OCI-LY1 (cell line): ENCODE measurements at regions not wholly inside any gene's neighbourhood (a gene's known extent, or its start where the extent isn't known, plus 50 kb on each side); places are given as distances from the start of the nearest gene placed in this dataset.
"Not testable (repeated sequence)": the region's sequence is repeated elsewhere in the genome, so short reads cannot be mapped to it uniquely, and the experiment has no call there.

Source experiments
- H2AFZ ChIP-seq: fragments of 200-600 bp; sonication (generic), shearing (Covaris generic); 2 replicates; pipeline ENCODE4 v1.6.0; 2014; ENCODE audit warnings: antibody characterized with exemption, mild to moderate bottlenecking, low read length
- H3F3A ChIP-seq: fragments of 200-600 bp; sonication (generic), shearing (Covaris generic); 2 replicates; pipeline ENCODE4 v1.6.0; 2014; ENCODE audit warnings: mild to moderate bottlenecking, antibody characterized with exemption, low read length, moderate library complexity; ENCODE audit not compliant: insufficient read depth
- H3K27ac ChIP-seq: fragments of 200-600 bp; sonication (generic); 2 replicates; pipeline ENCODE4 v1.5.1; 2014; ENCODE audit warnings: low read length, mixed run types, mild to moderate bottlenecking, low read depth; ENCODE audit not compliant: poor library complexity, severe bottlenecking
- H3K27me3 ChIP-seq: fragments of 200-600 bp; sonication (generic); 2 replicates; pipeline ENCODE4 v1.6.0; 2014; ENCODE audit warnings: antibody characterized with exemption, mild to moderate bottlenecking, low read length, moderate library complexity; ENCODE audit not compliant: insufficient read depth
- H3K36me3 ChIP-seq: fragments of 200-600 bp; sonication (generic); 2 replicates; pipeline ENCODE4 v1.6.1; 2014; ENCODE audit warnings: mild to moderate bottlenecking, antibody characterized with exemption, low read length, moderate library complexity, mixed read lengths; ENCODE audit not compliant: insufficient read depth
- H3K4me1 ChIP-seq: fragments of 200-600 bp; sonication (generic); 2 replicates; pipeline ENCODE4 v1.5.1; 2014; ENCODE audit warnings: mild to moderate bottlenecking, low read length, moderate library complexity; ENCODE audit not compliant: insufficient read depth, severe bottlenecking
- H3K4me2 ChIP-seq: fragments of 200-600 bp; sonication (generic), shearing (Covaris generic); 2 replicates; pipeline ENCODE4 v1.6.1; 2014; ENCODE audit warnings: low read length
- H3K4me3 ChIP-seq: fragments of 200-600 bp; sonication (generic); 2 replicates; pipeline ENCODE4 v1.5.1; 2014; ENCODE audit warnings: low read length, low read depth, mild to moderate bottlenecking, mixed read lengths; ENCODE audit not compliant: poor library complexity, severe bottlenecking
- H3K79me2 ChIP-seq: fragments of 200-600 bp; shearing (Covaris generic); 2 replicates; pipeline ENCODE4 v1.6.1; 2016; ENCODE audit warnings: mixed run types, low read length, mixed read lengths; ENCODE audit not compliant: insufficient read depth
- H3K9ac ChIP-seq: fragments of 200-600 bp; sonication (generic), shearing (Covaris generic); 2 replicates; pipeline ENCODE4 v1.6.1; 2014; ENCODE audit warnings: mild to moderate bottlenecking, low read length, mixed read lengths
- H3K9me2 ChIP-seq: fragments of 200-600 bp; sonication (generic), shearing (Covaris generic); 2 replicates; pipeline ENCODE4 v1.6.1; 2014; ENCODE audit warnings: low read depth, mild to moderate bottlenecking, low read length, mixed read lengths
- H3K9me3 ChIP-seq: fragments of 200-600 bp; shearing (Covaris generic); 2 replicates; pipeline ENCODE4 v1.6.1; 2014; ENCODE audit warnings: low read length, mixed read lengths
- H4K20me1 ChIP-seq: fragments of 200-600 bp; sonication (generic), shearing (Covaris generic); 2 replicates; pipeline ENCODE4 v1.6.0; 2016; ENCODE audit warnings: mild to moderate bottlenecking, low read length; ENCODE audit not compliant: insufficient read depth
- EZH2 ChIP-seq: fragments of 200-600 bp; sonication (generic), shearing (Covaris generic); IDR thresholded peaks from 2 replicates; pipeline ENCODE4 v1.8.0; 2017; ENCODE audit warnings: borderline replicate concordance, mixed run types, mild to moderate bottlenecking, antibody characterized with exemption, low read length, moderate library complexity, mixed read lengths
- TF ChIP-seq, protein P1 (sequence below): fragments of 200-600 bp; sonication (generic), shearing (Covaris generic); IDR thresholded peaks from 2 replicates; pipeline ENCODE4 v1.5.1; 2017; ENCODE audit warnings: mild to moderate bottlenecking, antibody characterized with exemption, low read length, moderate library complexity, mixed read lengths

- 0 out of 2 replicates have a peak, but pooled peaks cover 3% of the 10 kb centered on the region for H3K27me3 ChIP-seq
- no peaks in the 10 kb centered on the region for H3F3A ChIP-seq
- H3K36me3 ChIP-seq: no peaks in the 10 kb centered on the region
- no peak overlapping the region for H2AFZ ChIP-seq
- no peak for TF ChIP-seq EZH2
- TF ChIP-seq, protein P1, sequence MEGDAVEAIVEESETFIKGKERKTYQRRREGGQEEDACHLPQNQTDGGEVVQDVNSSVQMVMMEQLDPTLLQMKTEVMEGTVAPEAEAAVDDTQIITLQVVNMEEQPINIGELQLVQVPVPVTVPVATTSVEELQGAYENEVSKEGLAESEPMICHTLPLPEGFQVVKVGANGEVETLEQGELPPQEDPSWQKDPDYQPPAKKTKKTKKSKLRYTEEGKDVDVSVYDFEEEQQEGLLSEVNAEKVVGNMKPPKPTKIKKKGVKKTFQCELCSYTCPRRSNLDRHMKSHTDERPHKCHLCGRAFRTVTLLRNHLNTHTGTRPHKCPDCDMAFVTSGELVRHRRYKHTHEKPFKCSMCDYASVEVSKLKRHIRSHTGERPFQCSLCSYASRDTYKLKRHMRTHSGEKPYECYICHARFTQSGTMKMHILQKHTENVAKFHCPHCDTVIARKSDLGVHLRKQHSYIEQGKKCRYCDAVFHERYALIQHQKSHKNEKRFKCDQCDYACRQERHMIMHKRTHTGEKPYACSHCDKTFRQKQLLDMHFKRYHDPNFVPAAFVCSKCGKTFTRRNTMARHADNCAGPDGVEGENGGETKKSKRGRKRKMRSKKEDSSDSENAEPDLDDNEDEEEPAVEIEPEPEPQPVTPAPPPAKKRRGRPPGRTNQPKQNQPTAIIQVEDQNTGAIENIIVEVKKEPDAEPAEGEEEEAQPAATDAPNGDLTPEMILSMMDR: no peak
- H3K4me3 ChIP-seq: no peak overlapping the region
- H3K9me3 ChIP-seq: no peaks in the 10 kb centered on the region
- H3K4me1 ChIP-seq: no peaks in the 10 kb centered on the region
- H3K9ac ChIP-seq: no peak overlapping the region
- H3K9me2 ChIP-seq: no peaks in the 10 kb centered on the region
- no peak overlapping the region for H3K27ac ChIP-seq
- H3K4me2 ChIP-seq: no peak overlapping the region
- H4K20me1 ChIP-seq: no peaks in the 10 kb centered on the region
- H3K79me2 ChIP-seq: no peaks in the 10 kb centered on the region
Observed at GRCh38 chr1:112826217-112826944, 111.2 kb upstream of the PPM1J start.

- H3F3A ChIP-seq, H4K20me1 ChIP-seq, H3K27me3 ChIP-seq, H3K9me2 ChIP-seq, H3K4me1 ChIP-seq, H3K9ac ChIP-seq, H3K36me3 ChIP-seq, H3K9me3 ChIP-seq, H3K4me2 ChIP-seq, H2AFZ ChIP-seq, H3K27ac ChIP-seq, H3K4me3 ChIP-seq, H3K79me2 ChIP-seq: not testable (repeated sequence)
Observed at GRCh38 chr1:112825563-112826216, 110.6 kb upstream of the PPM1J start.

- not testable (repeated sequence) for H3K9me3 ChIP-seq, H2AFZ ChIP-seq, H3K4me1 ChIP-seq, H3K4me2 ChIP-seq, H3K9ac ChIP-seq, H3K79me2 ChIP-seq, H3F3A ChIP-seq, H3K4me3 ChIP-seq, H4K20me1 ChIP-seq, H3K27ac ChIP-seq, H3K27me3 ChIP-seq, H3K36me3 ChIP-seq, H3K9me2 ChIP-seq
Observed at GRCh38 chr1:112825075-112825474, 109.9 kb upstream of the PPM1J start.

DNA sequence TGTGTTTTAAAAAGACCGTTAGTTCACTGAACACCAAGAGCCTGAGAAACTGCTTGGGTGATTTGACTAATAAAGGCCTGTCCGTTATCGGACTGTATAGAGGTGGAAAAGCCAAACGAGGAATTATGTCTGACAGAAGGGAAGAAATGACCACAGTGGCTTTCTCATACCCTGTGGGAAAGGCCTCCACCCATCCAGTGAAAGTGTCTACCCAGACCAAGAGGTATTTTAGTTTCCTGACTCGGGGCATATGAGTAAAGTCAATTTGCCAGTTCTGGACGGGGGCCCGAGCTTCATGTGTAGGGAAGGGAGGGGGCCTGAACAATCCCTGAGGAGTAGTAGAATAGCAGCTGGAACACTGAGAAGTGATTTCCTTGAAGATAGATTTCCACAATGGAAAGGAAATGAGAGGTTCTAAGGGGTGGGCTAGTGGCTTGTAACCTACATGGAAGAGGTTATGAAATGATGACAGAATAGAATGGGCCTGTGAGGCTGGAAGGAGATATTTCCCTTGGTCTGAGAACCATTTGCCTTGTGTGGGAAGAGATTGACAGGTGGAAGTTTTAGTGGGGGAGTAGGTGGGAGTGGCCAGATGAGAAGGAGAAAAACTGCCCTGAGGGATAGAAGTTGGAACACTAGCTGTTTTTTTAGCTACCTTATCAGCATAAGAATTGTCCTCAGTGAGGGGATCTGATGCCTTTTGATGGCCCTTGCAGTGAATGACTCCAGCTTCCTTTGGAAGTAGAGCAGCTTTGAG, 106.4 kb upstream of the PPM1J start:
- not testable (repeated sequence) for H3K27me3 ChIP-seq, H3K36me3 ChIP-seq, H3K9ac ChIP-seq, H3K9me2 ChIP-seq, H3K4me3 ChIP-seq, H4K20me1 ChIP-seq, H3K4me2 ChIP-seq, H2AFZ ChIP-seq, H3K27ac ChIP-seq, H3K9me3 ChIP-seq, H3F3A ChIP-seq, H3K4me1 ChIP-seq, H3K79me2 ChIP-seq
